Nephron progenitor cell (in vitro differentiated cells): ENCODE measurements at regions not wholly inside any gene's neighbourhood (a gene's known extent, or its start where the extent isn't known, plus 50 kb on each side); places are given as distances from the start of the nearest gene placed in this dataset.

ENCODE experiments used
- DNase-seq: peaks from one replicate; pipeline ENCODE4 v3.0.0; 2021
- H3K27ac Mint-ChIP-seq: 2 replicates; pipeline ENCODE4 v1.8.0; 2021; ENCODE audit warnings: mild to moderate bottlenecking, moderate library complexity, mixed read lengths
- H3K27me3 Mint-ChIP-seq: 2 replicates; pipeline ENCODE4 v1.8.0; 2021; ENCODE audit warnings: mild to moderate bottlenecking, low read depth, mixed read lengths; ENCODE audit not compliant: poor library complexity
- H3K36me3 Mint-ChIP-seq: 2 replicates; pipeline ENCODE4 v1.8.0; 2021; ENCODE audit warnings: low read depth, mixed read lengths
- H3K4me1 Mint-ChIP-seq: 2 replicates; pipeline ENCODE4 v1.8.0; 2021; ENCODE audit warnings: mixed read lengths
- H3K4me3 Mint-ChIP-seq: 2 replicates; pipeline ENCODE4 v1.8.0; 2021; ENCODE audit warnings: mild to moderate bottlenecking, moderate library complexity, mixed read lengths
- H3K9me3 Mint-ChIP-seq: 2 replicates; pipeline ENCODE4 v1.8.0; 2021; ENCODE audit warnings: mild to moderate bottlenecking, moderate library complexity, mixed read lengths
- TF ChIP-seq, protein P1 (sequence below): fragments of 200-600 bp; sonication (generic); IDR thresholded peaks from 2 replicates; pipeline ENCODE4 v1.5.0; 2021; ENCODE audit warnings: antibody characterized with exemption

DNA sequence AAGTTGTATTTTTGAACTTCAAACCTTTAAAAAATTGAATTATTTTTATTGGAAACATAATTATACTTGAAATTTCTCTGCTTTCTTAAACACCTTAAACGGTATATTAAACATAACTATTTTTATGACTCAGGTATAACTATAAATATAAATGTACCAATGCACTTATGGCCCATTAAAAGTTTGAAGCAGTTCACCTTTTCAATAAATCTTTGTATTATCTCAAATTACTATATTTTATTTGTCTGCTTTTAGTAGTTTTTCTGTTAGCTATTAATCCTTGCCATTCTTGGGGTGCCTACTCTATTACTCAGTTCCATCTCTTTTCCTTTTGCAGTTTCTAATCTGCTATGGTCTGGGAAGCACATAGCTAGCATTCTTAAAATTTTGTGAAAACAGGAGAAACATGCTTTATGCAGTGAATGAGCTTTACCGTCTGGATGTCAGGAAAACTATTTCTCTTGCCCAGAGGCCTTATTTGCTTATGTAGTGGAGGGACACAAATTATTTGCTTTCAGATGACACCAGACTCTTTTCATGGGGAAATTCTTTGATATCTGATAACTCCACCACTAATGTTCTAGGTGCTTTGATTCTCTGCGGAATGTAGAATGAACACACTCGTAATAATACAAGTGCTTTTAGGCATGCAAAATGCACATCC lies 378.9 kb upstream of the CITED2 start:
- Mint-ChIP-seq H3K27me3 (no peaks in the 10 kb centered on the region), H3K4me1 (peaks cover 73% of the 10 kb centered on the region), H3K9me3 (no peaks in the 10 kb centered on the region), H3K4me3 (no peak overlapping the region), H3K36me3 (no peaks in the 10 kb centered on the region), H3K27ac (peak overlapping the region; percentile 75)
- TF ChIP-seq, protein P1, sequence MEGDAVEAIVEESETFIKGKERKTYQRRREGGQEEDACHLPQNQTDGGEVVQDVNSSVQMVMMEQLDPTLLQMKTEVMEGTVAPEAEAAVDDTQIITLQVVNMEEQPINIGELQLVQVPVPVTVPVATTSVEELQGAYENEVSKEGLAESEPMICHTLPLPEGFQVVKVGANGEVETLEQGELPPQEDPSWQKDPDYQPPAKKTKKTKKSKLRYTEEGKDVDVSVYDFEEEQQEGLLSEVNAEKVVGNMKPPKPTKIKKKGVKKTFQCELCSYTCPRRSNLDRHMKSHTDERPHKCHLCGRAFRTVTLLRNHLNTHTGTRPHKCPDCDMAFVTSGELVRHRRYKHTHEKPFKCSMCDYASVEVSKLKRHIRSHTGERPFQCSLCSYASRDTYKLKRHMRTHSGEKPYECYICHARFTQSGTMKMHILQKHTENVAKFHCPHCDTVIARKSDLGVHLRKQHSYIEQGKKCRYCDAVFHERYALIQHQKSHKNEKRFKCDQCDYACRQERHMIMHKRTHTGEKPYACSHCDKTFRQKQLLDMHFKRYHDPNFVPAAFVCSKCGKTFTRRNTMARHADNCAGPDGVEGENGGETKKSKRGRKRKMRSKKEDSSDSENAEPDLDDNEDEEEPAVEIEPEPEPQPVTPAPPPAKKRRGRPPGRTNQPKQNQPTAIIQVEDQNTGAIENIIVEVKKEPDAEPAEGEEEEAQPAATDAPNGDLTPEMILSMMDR = no peak
- DNase-seq = no peak

DNA sequence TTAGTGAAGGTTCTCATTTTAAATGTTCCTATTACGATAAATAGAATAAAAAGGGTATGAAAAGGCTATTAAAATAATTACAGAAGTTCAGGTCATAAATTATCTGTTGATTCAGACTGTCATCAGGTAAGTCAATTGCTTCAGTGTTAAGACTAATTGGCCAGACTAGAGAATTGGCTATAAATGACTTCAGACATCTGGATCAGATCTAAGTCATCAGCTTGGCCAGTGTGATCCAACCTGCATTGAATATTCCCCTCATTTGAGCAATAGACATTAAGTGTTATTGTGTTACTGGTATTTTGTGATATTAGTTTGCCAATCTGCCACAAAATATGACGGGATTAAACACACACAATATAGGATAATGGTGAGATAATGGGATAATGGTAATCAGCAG lies 377.6 kb upstream of the CITED2 start:
- Mint-ChIP-seq H3K27me3 (no peaks in the 10 kb centered on the region), H3K27ac (no peak overlapping the region), H3K9me3 (no peaks in the 10 kb centered on the region), H3K4me3 (no peak overlapping the region), H3K4me1 (peaks cover 74% of the 10 kb centered on the region), H3K36me3 (no peaks in the 10 kb centered on the region)
- TF ChIP-seq, protein P1 = no peak
- DNase-seq = no peak

DNA sequence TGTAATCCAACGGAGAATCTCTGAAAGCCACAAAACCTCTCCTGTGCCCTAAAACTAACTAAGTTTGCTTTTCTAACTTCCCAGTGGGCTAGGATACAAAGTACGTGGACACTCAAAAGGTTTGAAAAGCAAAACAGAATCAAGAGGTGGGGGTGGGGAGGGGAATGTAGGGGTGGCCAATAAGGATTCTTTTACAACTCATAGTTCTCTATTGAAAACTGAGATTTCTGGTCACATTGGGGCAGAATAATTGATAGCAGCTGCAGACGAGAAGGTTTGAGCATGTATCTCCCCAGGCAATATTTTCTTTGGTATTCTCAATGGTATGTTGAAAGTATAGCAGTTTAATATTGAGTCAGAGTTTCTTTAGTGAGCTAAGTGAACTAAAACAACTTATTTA lies 376.7 kb upstream of the CITED2 start:
- peak overlapping the region; percentile 93 for H3K27ac Mint-ChIP-seq
- no peaks in the 10 kb centered on the region for H3K27me3 Mint-ChIP-seq
- H3K36me3 Mint-ChIP-seq = no peaks in the 10 kb centered on the region
- no peaks in the 10 kb centered on the region for H3K9me3 Mint-ChIP-seq
- no peak for DNase-seq
- no peak overlapping the region for H3K4me3 Mint-ChIP-seq
- H3K4me1 Mint-ChIP-seq = peaks cover 80% of the 10 kb centered on the region
- TF ChIP-seq, protein P1 = no peak

DNA sequence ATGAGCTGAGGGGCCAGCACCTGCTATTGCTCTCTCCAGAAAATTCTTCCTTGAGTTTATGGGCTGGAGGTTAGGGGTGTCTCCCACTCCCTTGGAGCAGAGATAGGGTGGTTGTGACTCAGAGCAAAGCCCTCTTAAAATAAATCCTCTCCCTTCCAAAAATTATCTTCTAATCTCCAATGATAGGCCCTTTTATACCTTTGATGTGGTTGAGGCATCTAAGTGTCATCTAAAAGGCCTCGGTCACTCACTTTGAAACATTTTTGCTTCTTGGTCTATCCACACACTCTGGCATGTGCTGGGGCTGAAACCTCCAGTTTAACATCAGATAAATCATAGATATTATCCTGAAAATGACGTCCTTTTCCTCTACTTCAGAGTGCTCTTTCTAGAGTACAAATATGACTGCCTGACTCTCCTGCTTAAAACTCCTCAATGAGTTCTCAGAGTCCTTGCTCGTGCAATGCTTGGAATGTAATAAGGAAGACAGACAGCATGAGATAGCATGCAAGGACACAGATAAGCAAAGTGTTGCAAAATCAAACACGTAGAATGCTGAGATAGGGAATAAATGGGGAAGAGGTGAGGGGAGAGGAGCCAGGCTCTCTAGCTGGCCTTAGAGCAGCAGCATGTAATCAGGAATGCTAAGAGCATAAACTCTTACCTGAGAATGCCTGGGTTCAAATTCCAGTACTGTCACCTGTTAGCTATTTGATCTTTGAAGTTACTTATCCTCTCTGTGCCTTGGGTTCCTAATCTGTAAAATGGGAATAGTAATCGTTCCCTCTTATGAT lies 374.1 kb upstream of the CITED2 start:
- Mint-ChIP-seq H3K36me3 (no peaks in the 10 kb centered on the region), H3K4me1 (peaks cover 79% of the 10 kb centered on the region), H3K9me3 (no peaks in the 10 kb centered on the region), H3K27me3 (no peaks in the 10 kb centered on the region), H3K27ac (no peak overlapping the region), H3K4me3 (no peak overlapping the region)
- no peak for DNase-seq
- TF ChIP-seq, protein P1 = no peak

DNA sequence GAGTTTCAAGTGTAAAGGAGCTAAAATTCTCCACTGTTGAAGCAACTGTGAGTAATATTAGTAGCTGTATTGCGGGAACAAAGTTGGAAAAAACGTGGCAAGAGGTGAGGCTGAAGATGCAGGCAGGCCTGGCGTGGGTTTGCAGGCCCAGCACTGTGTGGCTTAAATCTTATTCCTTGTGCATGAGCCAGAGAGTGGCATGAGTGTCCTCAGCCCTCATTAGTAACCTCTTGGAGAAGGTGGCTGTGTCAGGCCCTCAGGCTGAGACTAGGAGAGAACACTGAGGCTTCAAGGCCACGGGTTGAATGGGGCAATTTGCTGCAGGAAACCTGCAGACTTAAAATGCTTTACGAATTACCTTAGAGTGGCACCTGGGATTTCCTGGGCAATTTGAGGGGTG lies 372.7 kb upstream of the CITED2 start:
- Mint-ChIP-seq H3K4me1 (peaks cover 80% of the 10 kb centered on the region), H3K27ac (no peak overlapping the region), H3K9me3 (no peaks in the 10 kb centered on the region), H3K36me3 (no peaks in the 10 kb centered on the region), H3K4me3 (no peak overlapping the region), H3K27me3 (no peaks in the 10 kb centered on the region)
- no peak for DNase-seq
- TF ChIP-seq, protein P1 = no peak
